A673 (cell line): ENCODE measurements at regions not wholly inside any gene's neighbourhood (a gene's known extent, or its start where the extent isn't known, plus 50 kb on each side); places are given as distances from the start of the nearest gene placed in this dataset.

Experiments used
- BruUV-seq: library from RNA; stranded (reverse); fragments of 400-500 nt; replicated peaks from 2 replicates; lab custom pipeline; 2021; lab: Mats Ljungman, UMichigan
- CTCF ChIA-PET: fragments of 300-600 bp; sonication (Branson Sonifier 250); formaldehyde crosslinking; loops from one replicate; lab custom pipeline; 2022; ENCODE audit warnings: antibody characterized with exemption; lab: Charles Lee
- POLR2A ChIA-PET: fragments of 300-600 bp; sonication (Branson Sonifier 250); formaldehyde crosslinking; loops from one replicate; lab custom pipeline; 2022; ENCODE audit warnings: antibody characterized with exemption; ENCODE audit not compliant: low non-redundant PET; lab: Charles Lee
- DNase-seq: peaks from one replicate; pipeline ENCODE4 v3.0.0-alpha.2; 2015; ENCODE audit warnings: low spot score
- H3K27ac ChIP-seq: fragments of 200-600 bp; sonication (generic); 2 replicates; pipeline ENCODE4 v1.5.1; 2016; ENCODE audit warnings: mixed run types, low read depth, mild to moderate bottlenecking, mixed read lengths, antibody characterized with exemption, low read length; ENCODE audit not compliant: poor library complexity, severe bottlenecking
- H3K27me3 ChIP-seq: fragments of 200-600 bp; sonication (generic); replicated peaks from 2 replicates; pipeline ENCODE4 v1.6.1; 2017; ENCODE audit warnings: mixed run types, low read depth, mild to moderate bottlenecking, mixed read lengths, antibody characterized with exemption, low read length; ENCODE audit not compliant: insufficient read depth, poor library complexity
- H3K36me3 ChIP-seq: fragments of 200-600 bp; sonication (generic); 2 replicates; pipeline ENCODE4 v1.6.1; 2016; ENCODE audit warnings: mixed run types, mild to moderate bottlenecking, mixed read lengths, antibody characterized with exemption, low read length; ENCODE audit not compliant: insufficient read depth, poor library complexity, severe bottlenecking
- H3K4me1 ChIP-seq: fragments of 200-600 bp; sonication (generic); 2 replicates; pipeline ENCODE4 v1.6.1; 2017; ENCODE audit warnings: mixed run types, mild to moderate bottlenecking, mixed read lengths, antibody characterized with exemption, low read length; ENCODE audit not compliant: insufficient read depth, poor library complexity, severe bottlenecking
- H3K4me3 ChIP-seq: fragments of 200-600 bp; sonication (generic); 2 replicates; pipeline ENCODE4 v1.5.1; 2016; ENCODE audit warnings: low read depth, mixed run types, mild to moderate bottlenecking, mixed read lengths, low read length; ENCODE audit not compliant: poor library complexity, severe bottlenecking
- H3K9me3 ChIP-seq: fragments of 200-600 bp; sonication (generic); 2 replicates; pipeline ENCODE4 v1.6.1; 2016; ENCODE audit warnings: mixed run types, low read depth, mild to moderate bottlenecking, mixed read lengths, antibody characterized with exemption, low read length; ENCODE audit not compliant: poor library complexity, severe bottlenecking
- EZH2 ChIP-seq: fragments of 200-600 bp; sonication (generic); IDR thresholded peaks from 2 replicates; pipeline ENCODE4 v1.6.1; 2017; ENCODE audit warnings: borderline replicate concordance, low read depth, mild to moderate bottlenecking, mixed read lengths, antibody characterized with exemption, low read length; ENCODE audit not compliant: poor library complexity, severe bottlenecking
- intact Hi-C: fragments of 100-400 bp; cut with micrococcal nuclease; formaldehyde crosslinking; loops from one replicate; pipeline ENCODE4 v1.10.0; 2022; ENCODE audit not compliant: unreplicated experiment
- TF ChIP-seq, protein P1 (sequence below): fragments of 300-800, 200-600 bp; sonication (generic); conservative IDR thresholded peaks from 2 replicates; pipeline ENCODE4 v1.5.1; 2017; ENCODE audit warnings: low read depth, mild to moderate bottlenecking, antibody characterized with exemption, low read length, moderate library complexity, mixed read lengths

DNA sequence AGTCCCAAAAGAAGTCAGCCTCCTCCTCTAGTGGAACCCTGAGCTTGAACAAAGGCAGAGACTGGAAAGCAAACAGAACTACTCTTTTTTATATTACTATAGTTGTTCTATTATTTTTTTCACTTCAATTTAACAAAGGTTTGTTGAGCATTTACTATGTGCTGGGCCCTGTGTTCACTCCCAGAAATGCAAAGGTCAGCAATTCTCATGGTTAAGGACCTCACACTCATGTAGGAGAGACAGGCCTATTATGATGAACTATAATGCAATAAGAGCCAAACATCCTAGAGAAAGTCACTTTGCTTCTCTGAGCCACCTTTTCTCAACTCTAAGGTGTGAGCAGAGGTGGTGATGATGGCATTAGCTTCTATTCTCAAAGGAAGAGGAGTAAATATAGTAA lies 82.1 kb upstream of the ARHGEF3 start:
- intact Hi-C loops: no loop called here
- ChIA-PET POLR2A (no interaction called here), CTCF (no interaction called here)
- Histone ChIP-seq H3K4me1 (no peaks in the 10 kb centered on the region), H3K27me3 (no peaks in the 10 kb centered on the region), H3K4me3 (no peak overlapping the region), H3K36me3 (no peaks in the 10 kb centered on the region), H3K9me3 (no peaks in the 10 kb centered on the region), H3K27ac (no peak overlapping the region)
- DNase-seq: no peak
- BruUV-seq: no TSS peak
- TF ChIP-seq, protein P1, sequence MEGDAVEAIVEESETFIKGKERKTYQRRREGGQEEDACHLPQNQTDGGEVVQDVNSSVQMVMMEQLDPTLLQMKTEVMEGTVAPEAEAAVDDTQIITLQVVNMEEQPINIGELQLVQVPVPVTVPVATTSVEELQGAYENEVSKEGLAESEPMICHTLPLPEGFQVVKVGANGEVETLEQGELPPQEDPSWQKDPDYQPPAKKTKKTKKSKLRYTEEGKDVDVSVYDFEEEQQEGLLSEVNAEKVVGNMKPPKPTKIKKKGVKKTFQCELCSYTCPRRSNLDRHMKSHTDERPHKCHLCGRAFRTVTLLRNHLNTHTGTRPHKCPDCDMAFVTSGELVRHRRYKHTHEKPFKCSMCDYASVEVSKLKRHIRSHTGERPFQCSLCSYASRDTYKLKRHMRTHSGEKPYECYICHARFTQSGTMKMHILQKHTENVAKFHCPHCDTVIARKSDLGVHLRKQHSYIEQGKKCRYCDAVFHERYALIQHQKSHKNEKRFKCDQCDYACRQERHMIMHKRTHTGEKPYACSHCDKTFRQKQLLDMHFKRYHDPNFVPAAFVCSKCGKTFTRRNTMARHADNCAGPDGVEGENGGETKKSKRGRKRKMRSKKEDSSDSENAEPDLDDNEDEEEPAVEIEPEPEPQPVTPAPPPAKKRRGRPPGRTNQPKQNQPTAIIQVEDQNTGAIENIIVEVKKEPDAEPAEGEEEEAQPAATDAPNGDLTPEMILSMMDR: no peak
- no peak for TF ChIP-seq EZH2

DNA sequence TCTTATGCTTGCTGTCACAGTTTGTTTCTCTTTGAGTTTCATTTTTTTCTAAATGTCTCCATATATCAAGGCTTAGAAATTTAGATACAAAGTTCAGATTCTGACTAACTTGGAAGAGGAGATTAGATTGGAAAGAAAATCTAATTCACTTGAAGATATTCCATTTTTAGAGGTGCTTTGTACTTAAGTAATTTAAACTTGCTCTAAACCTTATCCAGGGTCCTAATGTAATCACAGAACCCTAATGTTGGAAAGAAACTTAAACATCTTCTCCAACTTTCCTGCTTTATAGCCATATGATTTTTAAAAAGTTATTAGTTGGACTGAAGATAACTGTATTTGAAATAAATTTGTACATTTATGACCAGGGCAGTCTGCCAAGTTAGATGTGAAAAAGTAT lies 81.1 kb upstream of the ARHGEF3 start:
- no peak overlapping the region for H3K27ac ChIP-seq
- H3K4me3 ChIP-seq: no peak overlapping the region
- ChIA-PET CTCF (no interaction called here), POLR2A (no interaction called here)
- H3K4me1 ChIP-seq: no peaks in the 10 kb centered on the region
- no peaks in the 10 kb centered on the region for H3K36me3 ChIP-seq
- no peaks in the 10 kb centered on the region for H3K27me3 ChIP-seq
- BruUV-seq: no TSS peak
- no peak for DNase-seq
- intact Hi-C loops: no loop called here
- TF ChIP-seq EZH2: no peak
- TF ChIP-seq, protein P1: no peak
- H3K9me3 ChIP-seq: no peaks in the 10 kb centered on the region

GRCh38 chr3:56881841-56882240 lies 80.1 kb upstream of the ARHGEF3 start:
- intact Hi-C loops: no loop called here
- no TSS peak for BruUV-seq
- Histone ChIP-seq H3K27ac (no peak overlapping the region), H3K4me3 (no peak overlapping the region), H3K9me3 (no peaks in the 10 kb centered on the region), H3K36me3 (no peaks in the 10 kb centered on the region), H3K4me1 (no peaks in the 10 kb centered on the region), H3K27me3 (no peaks in the 10 kb centered on the region)
- TF ChIP-seq, protein P1: no peak
- no peak for DNase-seq
- ChIA-PET CTCF (no interaction called here), POLR2A (no interaction called here)
